ENCODE measurements at regions not wholly inside any gene's neighbourhood (a gene's known extent, or its start where the extent isn't known, plus 50 kb on each side); places are given as distances from the start of the nearest gene placed in this dataset.
A peak's percentile ranks its signal among the peaks of the same experiment; 100 is the strongest.

DNA sequence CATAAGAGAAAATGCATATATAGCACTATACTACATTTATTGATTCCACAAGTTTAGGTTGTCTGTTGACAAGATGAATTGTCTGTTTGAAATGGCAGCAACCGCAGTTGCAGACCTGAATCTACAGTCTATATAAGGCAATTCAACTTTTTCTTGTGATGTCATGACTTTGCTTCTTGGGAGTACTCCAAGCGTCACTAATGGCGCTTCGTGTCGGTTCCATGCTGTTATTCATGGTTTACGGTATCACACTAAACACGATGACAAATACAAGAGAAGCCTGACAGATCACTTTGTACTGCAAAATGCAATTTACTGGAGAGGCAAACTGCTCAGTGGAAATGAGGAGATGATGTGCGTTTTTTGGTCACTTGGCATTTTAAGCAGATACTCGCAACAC, 280.3 kb upstream of the TCF21 start:
- no TSS peak for BruUV-seq (replicated peaks)
- CTCF ChIA-PET (ENCODE audit: low intra/inter-chr PET ratio) = no interaction called here
- intact Hi-C loops (cut with micrococcal nuclease) (no loop called here), in situ Hi-C loops (cut with MboI) (no loop called here)
- Histone ChIP-seq H3K4me3 (no peak overlapping the region), H3K4me2 (ENCODE audit: insufficient read depth, low read length) (no peak overlapping the region), H2AFZ (ENCODE audit: low read depth, low read length) (no peak overlapping the region), H3K36me3 (ENCODE audit: control insufficient read depth, insufficient read depth, low read length) (no peaks in the 10 kb centered on the region), H4K20me1 (replicated peaks; ENCODE audit: control insufficient read depth, insufficient read depth, low read length) (no peaks in the 10 kb centered on the region), H3K9me1 (ENCODE audit: control insufficient read depth, insufficient read depth, low read length) (no peaks in the 10 kb centered on the region), H3K4me1 (replicated peaks in 1 of 2; ENCODE audit: control insufficient read depth in 2 of 2, insufficient read depth in 2 of 2, low read length in 2 of 2) (no peaks in the 10 kb centered on the region), H3K27ac (ENCODE audit: extremely low read depth, low read depth, low read length) (no peak overlapping the region), H3K27me3 (ENCODE audit: control insufficient read depth in 2 of 2, insufficient read depth in 2 of 2, low read length in 2 of 2) (no peaks in the 10 kb centered on the region), H3K79me2 (ENCODE audit: control insufficient read depth, insufficient read depth, low read length) (no peaks in the 10 kb centered on the region), H3K9me3 (replicated peaks; ENCODE audit: control insufficient read depth, insufficient read depth, low read depth, low read length) (no peaks in the 10 kb centered on the region), H3K9ac (ENCODE audit: insufficient read depth in 1 of 2, low read depth in 2 of 2, low read length in 2 of 2) (no peak overlapping the region)
- WGBS (ENCODE audit: insufficient coverage, low coverage, missing lambda C conversion rate) = 2% methylated on average over 9 of the region's 9 CpGs
- DNase-seq (ENCODE audit: extremely low read depth in 1 of 4, low spot score in 3 of 4) (no peak), ATAC-seq (no peak), FAIRE-seq (no peak)
- POLR2A ChIA-PET = no interaction called here
- TF ChIP-seq NFIX (CRISPR knock-in tag; IDR thresholded peaks at IDR 0.05; ENCODE audit: low read depth) = no peak
- TF ChIP-seq ZFPM2 (CRISPR knock-in tag; IDR thresholded peaks at IDR 0.05) = no peak
- TF ChIP-seq ZNF589 (CRISPR knock-in tag; IDR thresholded peaks at IDR 0.05; ENCODE audit: low read depth) = 0 out of 2 replicates have a peak, but pooled peaks have one; percentile 61
- TF ChIP-seq, protein P1, sequence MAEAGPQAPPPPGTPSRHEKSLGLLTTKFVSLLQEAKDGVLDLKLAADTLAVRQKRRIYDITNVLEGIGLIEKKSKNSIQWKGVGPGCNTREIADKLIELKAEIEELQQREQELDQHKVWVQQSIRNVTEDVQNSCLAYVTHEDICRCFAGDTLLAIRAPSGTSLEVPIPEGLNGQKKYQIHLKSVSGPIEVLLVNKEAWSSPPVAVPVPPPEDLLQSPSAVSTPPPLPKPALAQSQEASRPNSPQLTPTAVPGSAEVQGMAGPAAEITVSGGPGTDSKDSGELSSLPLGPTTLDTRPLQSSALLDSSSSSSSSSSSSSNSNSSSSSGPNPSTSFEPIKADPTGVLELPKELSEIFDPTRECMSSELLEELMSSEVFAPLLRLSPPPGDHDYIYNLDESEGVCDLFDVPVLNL (CRISPR knock-in tag; IDR thresholded peaks at IDR 0.05; ENCODE audit: low read depth) = no peak
- TF ChIP-seq SRF (CRISPR knock-in tag; IDR thresholded peaks at IDR 0.05) = peak in 1 of 2 experiments; percentile 51; a peak in 1 of 4 replicates
- TF ChIP-seq, protein P2, sequence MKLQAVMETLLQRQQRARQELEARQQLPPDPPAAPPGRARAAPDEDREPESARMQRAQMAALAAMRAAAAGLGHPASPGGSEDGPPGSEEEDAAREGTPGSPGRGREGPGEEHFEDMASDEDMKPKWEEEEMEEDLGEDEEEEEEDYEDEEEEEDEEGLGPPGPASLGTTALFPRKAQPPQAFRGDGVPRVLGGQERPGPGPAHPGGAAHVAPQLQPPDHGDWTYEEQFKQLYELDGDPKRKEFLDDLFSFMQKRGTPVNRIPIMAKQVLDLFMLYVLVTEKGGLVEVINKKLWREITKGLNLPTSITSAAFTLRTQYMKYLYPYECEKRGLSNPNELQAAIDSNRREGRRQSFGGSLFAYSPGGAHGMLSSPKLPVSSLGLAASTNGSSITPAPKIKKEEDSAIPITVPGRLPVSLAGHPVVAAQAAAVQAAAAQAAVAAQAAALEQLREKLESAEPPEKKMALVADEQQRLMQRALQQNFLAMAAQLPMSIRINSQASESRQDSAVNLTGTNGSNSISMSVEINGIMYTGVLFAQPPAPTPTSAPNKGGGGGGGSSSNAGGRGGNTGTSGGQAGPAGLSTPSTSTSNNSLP (IDR thresholded peaks at IDR 0.05; ENCODE audit: borderline replicate concordance, low read depth, low read length) = no peak
- TF ChIP-seq ZNF175 (CRISPR knock-in tag; IDR thresholded peaks at IDR 0.05; ENCODE audit: low read depth) = 0 out of 2 replicates have a peak, but pooled peaks have one; percentile 6
- no peak for TF ChIP-seq GABPA (tag; conservative IDR thresholded peaks at IDR 0.05; ENCODE audit: low read depth)
- TF ChIP-seq ZC3H8 (IDR thresholded peaks at IDR 0.05) = no peak
- TF ChIP-seq ATF1 (CRISPR knock-in tag; IDR thresholded peaks at IDR 0.05) = no peak
- TF ChIP-seq ATF1 (tag; IDR thresholded peaks at IDR 0.05) = peak; percentile 41; the same call in 1 of the 2 replicates
- TF ChIP-seq NR3C1 (CRISPR knock-in tag; IDR thresholded peaks at IDR 0.05) = no peak
- TF ChIP-seq RBM14 (IDR thresholded peaks at IDR 0.05; ENCODE audit: borderline replicate concordance, insufficient read depth, low read depth, low read length) = no peak
- no peak for TF ChIP-seq FOXA3 (CRISPR knock-in tag; conservative IDR thresholded peaks at IDR 0.05 in 1 of 2, IDR thresholded peaks at IDR 0.05 in 1 of 2)
- TF ChIP-seq, protein P3, sequence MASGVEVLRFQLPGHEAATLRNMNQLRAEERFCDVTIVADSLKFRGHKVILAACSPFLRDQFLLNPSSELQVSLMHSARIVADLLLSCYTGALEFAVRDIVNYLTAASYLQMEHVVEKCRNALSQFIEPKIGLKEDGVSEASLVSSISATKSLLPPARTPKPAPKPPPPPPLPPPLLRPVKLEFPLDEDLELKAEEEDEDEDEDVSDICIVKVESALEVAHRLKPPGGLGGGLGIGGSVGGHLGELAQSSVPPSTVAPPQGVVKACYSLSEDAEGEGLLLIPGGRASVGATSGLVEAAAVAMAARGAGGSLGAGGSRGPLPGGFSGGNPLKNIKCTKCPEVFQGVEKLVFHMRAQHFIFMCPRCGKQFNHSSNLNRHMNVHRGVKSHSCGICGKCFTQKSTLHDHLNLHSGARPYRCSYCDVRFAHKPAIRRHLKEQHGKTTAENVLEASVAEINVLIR (CRISPR knock-in tag; IDR thresholded peaks at IDR 0.05) = peak; percentile 35; the same call in 1 of the 2 replicates
- no peak for TF ChIP-seq MTA3 (IDR thresholded peaks at IDR 0.05; ENCODE audit: borderline replicate concordance)

Measured in K562 (cell line).